B cell (primary cell): ENCODE measurements at regions not wholly inside any gene's neighbourhood (a gene's known extent, or its start where the extent isn't known, plus 50 kb on each side); places are given as distances from the start of the nearest gene placed in this dataset.

Source experiments
- ATAC-seq: fragments of 200-7000 bp; cut with Tn5 transposase; one replicate; pipeline ENCODE4 v1.10.0; 2021; ENCODE audit warnings: low read depth, mild to moderate bottlenecking, moderate number of reproducible peaks, moderate library complexity
- CTCF ChIA-PET: fragments of 350-600 bp; sonication (Branson Sonifier 250); formaldehyde crosslinking; loops from one replicate; lab custom pipeline; 2021; ENCODE audit warnings: antibody characterized with exemption, inconsistent platforms; lab: Charles Lee
- POLR2A ChIA-PET: fragments of 350-600 bp; sonication (Branson Sonifier 250); formaldehyde crosslinking; loops from one replicate; lab custom pipeline; 2021; ENCODE audit warnings: antibody characterized with exemption; lab: Charles Lee
- DNase-seq: peaks from one replicate; pipeline ENCODE4 v3.0.0; 2013
- H2AFZ ChIP-seq: 2 replicates; pipeline ENCODE4 v1.6.1; 2012; ENCODE audit warnings: mild to moderate bottlenecking, low read depth, low read length; ENCODE audit not compliant: insufficient read depth, poor library complexity, severe bottlenecking
- H3K27ac ChIP-seq, 2 donors: 1 replicate in 1 of 2; 2 replicates in 1 of 2; pipeline ENCODE4 v1.5.1; 2012 to 2013; ENCODE audit warnings: low read length in 2 of 2, mild to moderate bottlenecking in 2 of 2, moderate library complexity in 1 of 2
- H3K27me3 ChIP-seq, 4 experiments: fragments of 200-600 bp in 1 of 4; sonication (generic) in 1 of 4; replicated peaks in 1 of 4; 1 replicate in 2 of 4; 2 replicates in 2 of 4; pipeline versions ENCODE4 v1.6.1 to v1.7.0; 2013 to 2016; ENCODE audit warnings: low read length in 3 of 4, mild to moderate bottlenecking in 2 of 4, mixed read lengths in 1 of 4, moderate library complexity in 1 of 4; ENCODE audit not compliant: insufficient read depth in 4 of 4, control insufficient read depth in 3 of 4; ENCODE audit errors: control extremely low read depth in 1 of 4
- H3K36me3 ChIP-seq, 2 experiments: replicated peaks in 1 of 2; 1 replicate in 1 of 2; 2 replicates in 1 of 2; pipeline versions ENCODE4 v1.6.1 to v1.7.1; 2013; ENCODE audit warnings: low read length in 1 of 2; ENCODE audit not compliant: insufficient read depth in 2 of 2, control insufficient read depth in 1 of 2; ENCODE audit errors: control extremely low read depth in 1 of 2, extremely low read depth in 1 of 2
- H3K4me1 ChIP-seq, 2 donors: fragments of 200-600 bp in 1 of 2; sonication (generic) in 1 of 2; 1 replicate in 1 of 2; 2 replicates in 1 of 2; pipeline versions ENCODE4 v1.5.1 to v1.6.1; 2013 to 2017; ENCODE audit warnings: low read length in 2 of 2; ENCODE audit not compliant: control insufficient read depth in 2 of 2, insufficient read depth in 2 of 2
- H3K4me2 ChIP-seq: replicated peaks from 2 replicates; pipeline ENCODE3; 2012; ENCODE audit warnings: mild to moderate bottlenecking, low read depth, low read length; ENCODE audit not compliant: poor library complexity, severe bottlenecking
- H3K4me3 ChIP-seq, 5 experiments: fragments of 200-600 bp in 1 of 5; sonication (generic) in 1 of 5; 1 replicate in 3 of 5; 2 replicates in 2 of 5; pipeline versions ENCODE4 v1.5.1 to v1.7.0; 2011 to 2016; ENCODE audit warnings: low read length in 4 of 5, mild to moderate bottlenecking in 4 of 5, low read depth in 2 of 5, control low read depth in 1 of 5, moderate library complexity in 1 of 5; ENCODE audit not compliant: insufficient read depth in 1 of 5; ENCODE audit errors: control extremely low read depth in 1 of 5, extremely low read depth in 1 of 5
- H3K79me2 ChIP-seq: fragments of 200-600 bp; sonication (generic); one replicate; pipeline ENCODE4 v1.6.0; 2016; ENCODE audit warnings: low read length; ENCODE audit not compliant: control insufficient read depth, insufficient read depth
- H3K9ac ChIP-seq: fragments of 200-600 bp; sonication (generic); 2 replicates; pipeline ENCODE4 v1.6.1; 2017; ENCODE audit warnings: mild to moderate bottlenecking, low read length, moderate library complexity
- H3K9me3 ChIP-seq, 3 donors: one replicate each; pipeline versions ENCODE4 v1.6.1 to v1.7.1; 2013; ENCODE audit warnings: low read length in 2 of 3; ENCODE audit not compliant: control insufficient read depth in 2 of 3, insufficient read depth in 1 of 3; ENCODE audit errors: control extremely low read depth in 1 of 3
- H4K20me1 ChIP-seq: 2 replicates; pipeline ENCODE4 v1.6.0; 2012; ENCODE audit warnings: mild to moderate bottlenecking, low read length; ENCODE audit not compliant: insufficient read depth, control insufficient read depth, poor library complexity, severe bottlenecking
- H3K27ac Mint-ChIP-seq: one replicate; pipeline ENCODE4 v1.8.0; 2021; ENCODE audit warnings: mixed read lengths
- H3K27me3 Mint-ChIP-seq: one replicate; pipeline ENCODE4 v1.8.0; 2021; ENCODE audit warnings: mixed read lengths
- H3K4me1 Mint-ChIP-seq: one replicate; pipeline ENCODE4 v1.8.0; 2021; ENCODE audit warnings: mixed read lengths
- H3K4me3 Mint-ChIP-seq: one replicate; pipeline ENCODE4 v1.8.0; 2021; ENCODE audit warnings: mixed read lengths
- H3K9me3 Mint-ChIP-seq: one replicate; pipeline ENCODE4 v1.8.0; 2022; ENCODE audit warnings: mixed read lengths; ENCODE audit not compliant: insufficient read depth
- CTCF ChIP-seq: fragments of 200-600 bp; IDR thresholded peaks from one replicate; pipeline ENCODE4 v1.8.0; 2022; ENCODE audit warnings: antibody characterized with exemption, mild to moderate bottlenecking
- EZH2 ChIP-seq: IDR thresholded peaks from 2 replicates; pipeline ENCODE4 v1.6.1; 2012; ENCODE audit warnings: borderline replicate concordance, low read depth, mild to moderate bottlenecking, moderate library complexity, low read length; ENCODE audit not compliant: insufficient read depth, poor library complexity, severe bottlenecking
- WGBS: methylation state at CpG from one replicate; pipeline ENCODE4 v1.1.5; 2013; ENCODE audit warnings: missing lambda C conversion rate; ENCODE audit not compliant: insufficient coverage; 5-methylcytosine and 5-hydroxymethylcytosine counted together
- intact Hi-C: fragments of 100-400 bp; cut with micrococcal nuclease; formaldehyde crosslinking; loops from one replicate; pipeline ENCODE4 v1.10.0; 2022

GRCh38 chr17:70017941-70018340 is 57.1 kb upstream of the KCNJ16 start:
- H2AFZ ChIP-seq, result no peak overlapping the region
- H3K9ac ChIP-seq, result no peak overlapping the region
- DNase-seq, result no peak
- H3K4me1 Mint-ChIP-seq, result no peaks in the 10 kb centered on the region
- ChIA-PET POLR2A (no interaction called here), CTCF (no interaction called here)
- H3K4me3 Mint-ChIP-seq, result no peak overlapping the region
- H3K9me3 Mint-ChIP-seq, result no peaks in the 10 kb centered on the region
- H4K20me1 ChIP-seq, result no peaks in the 10 kb centered on the region
- no peak overlapping the region for H3K4me2 ChIP-seq
- no peak for ATAC-seq
- H3K79me2 ChIP-seq, result no peaks in the 10 kb centered on the region
- H3K4me3 ChIP-seq, result no peak overlapping the region
- TF ChIP-seq CTCF, result no peak
- no peak for TF ChIP-seq EZH2
- no peaks in the 10 kb centered on the region for H3K27me3 ChIP-seq
- no peaks in the 10 kb centered on the region for H3K9me3 ChIP-seq
- H3K27me3 Mint-ChIP-seq, result no peaks in the 10 kb centered on the region
- intact Hi-C loops, result no loop called here
- H3K36me3 ChIP-seq, result no peaks in the 10 kb centered on the region
- no peaks in the 10 kb centered on the region for H3K4me1 ChIP-seq
- no peak overlapping the region for H3K27ac Mint-ChIP-seq
- H3K27ac ChIP-seq, result no peak overlapping the region

GRCh38 chr17:70021726-70022125 is 53.3 kb upstream of the KCNJ16 start:
- no peak for ATAC-seq
- Histone ChIP-seq H3K27ac (no peak overlapping the region), H2AFZ (no peak overlapping the region), H3K79me2 (no peaks in the 10 kb centered on the region), H3K4me2 (no peak overlapping the region), H4K20me1 (no peaks in the 10 kb centered on the region), H3K9ac (no peak overlapping the region), H3K4me1 (no peaks in the 10 kb centered on the region), H3K9me3 (peaks cover 0 to 2% (median 0%) of the 10 kb centered on the region in 3 donors), H3K4me3 (no peak overlapping the region), H3K36me3 (no peaks in the 10 kb centered on the region), H3K27me3 (no peaks in the 10 kb centered on the region)
- 93% methylated on average over 3 of the region's 5 CpGs for WGBS
- TF ChIP-seq EZH2 (no peak), CTCF (no peak)
- H3K9me3 Mint-ChIP-seq, result no peaks in the 10 kb centered on the region
- H3K27ac Mint-ChIP-seq, result no peak overlapping the region
- H3K4me3 Mint-ChIP-seq, result no peak overlapping the region
- CTCF ChIA-PET, result no interaction called here
- no peak for DNase-seq
- no peaks in the 10 kb centered on the region for H3K4me1 Mint-ChIP-seq
- POLR2A ChIA-PET, result no interaction called here
- no peaks in the 10 kb centered on the region for H3K27me3 Mint-ChIP-seq
- intact Hi-C loops, result no loop called here
